HG02852 (cell line): ENCODE measurements at regions not wholly inside any gene's neighbourhood (a gene's known extent, or its start where the extent isn't known, plus 50 kb on each side); places are given as distances from the start of the nearest gene placed in this dataset.

ENCODE experiments used
- ATAC-seq: cut with Tn5 transposase; IDR thresholded peaks from one replicate; pipeline ENCODE4 v1.9.1; 2021; ENCODE audit warnings: mild to moderate bottlenecking, moderate library complexity; ENCODE audit not compliant: unreplicated experiment

- no peak for ATAC-seq
Observed at GRCh38 chr5:1669276-1670155, 130.1 kb downstream of the MRPL36 start.

- ATAC-seq = no peak
Observed at GRCh38 chr5:1668141-1668721, 131.4 kb downstream of the MRPL36 start.

- no peak for ATAC-seq
Observed at GRCh38 chr5:1667648-1668140, 131.9 kb downstream of the MRPL36 start.

- no peak for ATAC-seq
Observed at GRCh38 chr5:1666812-1667588, 132.6 kb downstream of the MRPL36 start.

GRCh38 chr5:1666221-1666620 is 133.4 kb downstream of the MRPL36 start:
- no peak for ATAC-seq

- no peak for ATAC-seq
Observed at GRCh38 chr5:1665803-1666202, 133.8 kb downstream of the MRPL36 start.

GRCh38 chr5:1665231-1665630 is 134.4 kb downstream of the MRPL36 start:
- ATAC-seq = no peak

- ATAC-seq = no peak
Observed at GRCh38 chr5:1663186-1663585, 136.5 kb downstream of the MRPL36 start.

- no peak for ATAC-seq
Observed at GRCh38 chr5:1662559-1663085, 137.0 kb downstream of the MRPL36 start.

- ATAC-seq = no peak
Observed at GRCh38 chr5:1661831-1662558, 137.6 kb downstream of the MRPL36 start.

GRCh38 chr5:1661311-1661710 is 137.6 kb upstream of the LPCAT1 start:
- ATAC-seq = no peak

- ATAC-seq = no peak
Observed at GRCh38 chr5:1660511-1660910, 136.8 kb upstream of the LPCAT1 start.

- no peak for ATAC-seq
Observed at GRCh38 chr5:1660001-1660400, 136.2 kb upstream of the LPCAT1 start.

- no peak for ATAC-seq
Observed at GRCh38 chr5:1659100-1659981, 135.6 kb upstream of the LPCAT1 start.

GRCh38 chr5:1658665-1659064 is 134.9 kb upstream of the LPCAT1 start:
- no peak for ATAC-seq

- ATAC-seq = no peak
Observed at GRCh38 chr5:1657161-1657741, 133.5 kb upstream of the LPCAT1 start.

- ATAC-seq = no peak
Observed at GRCh38 chr5:1656271-1656975, 132.7 kb upstream of the LPCAT1 start.

- ATAC-seq = no peak
Observed at GRCh38 chr5:1655496-1656270, 131.9 kb upstream of the LPCAT1 start.
